ENCODE measurements at regions not wholly inside any gene's neighbourhood (a gene's known extent, or its start where the extent isn't known, plus 50 kb on each side); places are given as distances from the start of the nearest gene placed in this dataset.
"Not testable (repeated sequence)": the region's sequence is repeated elsewhere in the genome, so short reads cannot be mapped to it uniquely, and the experiment has no call there.

DNA sequence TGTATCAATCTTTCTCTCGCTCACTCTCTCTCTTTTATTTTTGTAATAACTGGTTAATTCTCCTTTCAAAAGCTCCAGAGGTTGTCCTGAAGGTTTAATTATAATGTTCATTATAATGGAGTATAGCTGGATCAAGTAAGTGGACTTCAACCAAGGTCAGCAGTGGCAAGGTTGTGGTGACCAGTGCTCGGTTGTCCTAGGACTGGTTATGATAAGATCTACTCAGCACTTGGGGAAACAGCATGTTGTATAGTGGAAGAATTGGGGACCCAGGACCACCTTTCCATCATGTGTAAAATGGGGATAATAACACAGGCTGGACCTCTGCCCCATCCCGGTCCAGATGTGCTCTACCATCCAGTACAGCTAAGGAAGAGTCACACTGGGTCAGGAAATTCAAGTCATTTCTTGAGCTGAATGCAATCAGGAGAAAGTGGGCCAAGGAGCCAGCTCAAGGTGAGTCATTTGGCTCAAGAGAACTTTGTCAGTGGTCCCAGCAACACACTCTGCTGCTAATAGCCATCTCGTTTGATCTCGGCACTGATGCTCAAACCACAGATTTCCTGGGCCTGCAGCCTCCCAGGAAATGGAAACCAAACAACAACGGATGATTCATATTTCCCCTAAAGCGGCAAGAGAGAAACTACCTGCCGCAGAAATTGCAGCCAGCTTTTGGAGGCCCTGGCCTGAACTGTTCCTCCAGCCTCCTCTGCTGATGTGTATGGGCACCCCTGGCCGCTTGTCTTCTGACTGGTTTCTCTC lies 123.6 kb upstream of the RBPJ start:
- in situ Hi-C loops (cut with MboI; ENCODE audit: low sequenced_read_pairs), result no loop called here

DNA sequence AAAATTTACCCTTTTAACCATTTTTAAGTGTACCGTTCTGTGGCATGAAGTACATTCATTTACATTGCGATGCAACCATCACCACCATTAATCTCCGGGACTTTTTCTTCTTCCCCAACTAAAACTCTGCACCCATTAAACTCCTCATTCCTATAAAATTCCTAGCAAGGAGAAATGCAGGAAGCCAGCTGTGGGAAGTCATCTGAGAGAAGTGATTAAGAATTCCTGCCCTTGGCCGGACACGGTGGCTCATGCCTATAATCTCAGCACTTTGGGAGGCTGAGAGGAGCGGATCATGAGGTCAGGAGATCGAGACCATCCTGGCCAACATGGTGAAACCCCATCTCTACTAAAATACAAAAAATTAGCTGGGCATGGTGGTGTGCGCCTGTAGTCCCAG lies 121.9 kb upstream of the RBPJ start:
- in situ Hi-C loops (cut with MboI; ENCODE audit: low sequenced_read_pairs), result not testable (repeated sequence)

DNA sequence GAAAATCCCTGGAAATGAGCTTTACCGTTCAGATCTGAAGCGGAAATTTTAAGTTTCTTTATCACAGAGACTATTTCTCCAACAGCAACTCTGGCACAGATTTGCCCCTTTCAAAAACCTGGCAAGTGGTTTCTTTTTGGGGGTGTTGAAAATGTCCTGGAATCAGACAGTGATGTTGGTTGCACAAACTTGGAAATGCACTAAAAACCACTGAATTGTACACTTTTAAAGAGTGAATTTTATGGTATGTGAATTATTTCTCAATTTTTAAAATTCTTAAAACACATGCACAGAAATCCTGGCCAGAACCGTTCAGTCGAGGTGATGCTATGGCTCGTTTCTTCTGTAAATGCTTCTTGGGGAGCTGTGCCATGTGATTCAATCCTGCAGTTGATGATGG lies 121.2 kb upstream of the RBPJ start:
- in situ Hi-C loops (cut with MboI; ENCODE audit: low sequenced_read_pairs), result no loop called here

DNA sequence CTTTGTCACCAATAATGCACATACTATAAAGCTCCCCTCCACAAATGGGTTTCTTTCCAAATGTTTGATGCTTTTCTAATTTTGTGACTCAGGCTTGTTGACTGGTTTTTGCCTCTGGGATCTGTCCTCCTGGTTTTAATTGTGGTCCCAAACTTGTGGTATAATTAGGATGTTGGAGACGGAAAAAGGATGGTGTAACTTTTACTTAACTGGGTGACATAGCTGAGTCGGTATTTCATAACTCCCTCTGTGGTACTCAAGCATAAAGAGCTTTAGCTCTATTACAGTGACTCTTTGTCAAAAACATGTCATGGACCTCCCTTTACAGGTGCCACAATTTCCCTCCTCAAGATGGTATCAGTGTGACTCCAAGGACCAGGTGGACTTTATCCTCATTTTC lies 119.7 kb upstream of the RBPJ start:
- in situ Hi-C loops (cut with MboI; ENCODE audit: low sequenced_read_pairs), result no loop called here

DNA sequence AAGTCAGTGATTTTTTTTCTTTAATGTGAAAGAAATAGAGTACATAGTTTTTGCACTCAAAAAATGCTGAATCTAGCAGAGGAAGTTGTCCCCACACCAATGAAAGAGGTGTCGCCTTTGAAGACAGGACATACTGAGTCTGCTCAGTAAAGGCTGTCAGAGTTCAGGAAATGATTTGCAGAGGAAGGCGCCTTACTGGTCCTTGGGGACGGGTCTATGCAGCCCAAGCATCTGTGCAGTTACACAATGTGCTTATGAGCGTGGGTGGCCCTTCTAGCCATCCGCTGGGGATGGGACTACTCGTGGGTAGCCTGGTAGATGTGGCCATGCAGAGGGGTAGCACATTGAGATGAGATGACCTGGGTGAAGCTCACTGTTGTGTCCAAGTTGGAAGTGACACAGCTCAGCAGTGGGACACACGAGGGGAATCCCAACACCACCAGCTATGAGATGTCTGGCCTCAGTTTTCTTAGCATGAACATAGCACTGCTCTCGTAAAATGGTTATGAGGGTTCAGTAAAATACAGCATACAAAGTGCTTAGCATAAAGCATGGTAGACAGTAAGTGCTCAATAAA lies 116.5 kb upstream of the RBPJ start:
- in situ Hi-C loops (cut with MboI; ENCODE audit: low sequenced_read_pairs), result no loop called here

DNA sequence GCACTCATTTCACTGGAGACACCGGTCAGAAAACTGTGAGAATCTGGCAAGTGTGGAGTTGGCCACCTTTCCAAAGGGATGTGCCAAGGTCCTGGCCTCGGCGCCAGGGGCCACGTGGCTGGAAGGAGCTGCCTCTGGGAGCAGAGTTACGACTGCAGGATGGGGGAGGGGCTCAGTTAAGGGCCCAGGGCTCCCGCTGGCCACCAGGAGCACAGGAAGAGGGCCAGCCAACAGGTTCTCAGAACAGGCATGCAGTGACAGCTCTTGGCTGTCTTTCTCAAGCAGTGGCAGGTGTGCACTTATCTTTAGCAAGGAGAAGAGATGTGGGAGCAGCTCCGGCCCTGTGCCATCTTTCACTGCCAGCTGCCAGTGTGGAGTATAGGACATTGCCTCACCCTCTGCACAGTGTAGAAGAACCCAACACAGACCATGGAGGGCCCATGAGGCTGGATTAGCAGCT lies 115.9 kb upstream of the RBPJ start:
- in situ Hi-C loops (cut with MboI; ENCODE audit: low sequenced_read_pairs), result no loop called here

DNA sequence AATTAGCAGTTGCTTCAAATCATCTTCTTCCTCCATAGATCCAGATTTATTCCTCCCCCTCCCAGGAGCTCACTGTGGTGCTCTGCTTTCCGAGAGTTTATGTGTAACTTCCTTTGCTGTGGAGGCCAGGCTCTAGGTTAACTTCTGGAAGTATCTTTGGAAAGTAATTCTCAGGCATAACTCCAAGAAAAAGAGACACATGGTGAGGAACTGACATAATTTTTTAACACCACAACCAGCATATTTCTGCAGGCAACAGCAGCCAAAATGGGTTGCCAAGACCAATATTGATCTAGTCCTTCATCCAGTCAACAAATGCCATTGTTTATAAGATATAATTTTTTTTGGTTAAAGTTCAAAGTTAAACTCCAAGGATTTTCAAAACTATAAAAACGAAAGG lies 114.5 kb upstream of the RBPJ start:
- in situ Hi-C loops (cut with MboI; ENCODE audit: low sequenced_read_pairs), result no loop called here

DNA sequence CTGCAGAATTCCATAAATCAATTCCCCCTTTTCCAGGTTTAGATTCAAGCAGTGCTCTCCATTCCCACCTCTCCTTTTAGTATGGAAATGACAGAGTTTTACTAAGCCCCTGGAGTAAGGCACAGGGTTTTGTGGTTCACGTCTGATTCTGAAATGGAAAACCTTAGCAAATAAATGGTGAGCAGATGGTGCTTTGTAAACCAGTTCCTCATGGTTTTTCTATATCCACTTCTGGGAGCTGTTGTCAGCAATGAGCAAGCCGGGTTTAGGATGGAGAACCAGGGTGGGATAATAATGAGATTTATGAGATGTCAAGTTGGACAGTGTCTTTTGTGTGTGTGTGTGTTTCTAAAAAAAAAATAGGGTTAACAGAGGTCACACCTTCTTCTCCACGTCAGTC lies 113.8 kb upstream of the RBPJ start:
- in situ Hi-C loops (cut with MboI; ENCODE audit: low sequenced_read_pairs), result no loop called here

DNA sequence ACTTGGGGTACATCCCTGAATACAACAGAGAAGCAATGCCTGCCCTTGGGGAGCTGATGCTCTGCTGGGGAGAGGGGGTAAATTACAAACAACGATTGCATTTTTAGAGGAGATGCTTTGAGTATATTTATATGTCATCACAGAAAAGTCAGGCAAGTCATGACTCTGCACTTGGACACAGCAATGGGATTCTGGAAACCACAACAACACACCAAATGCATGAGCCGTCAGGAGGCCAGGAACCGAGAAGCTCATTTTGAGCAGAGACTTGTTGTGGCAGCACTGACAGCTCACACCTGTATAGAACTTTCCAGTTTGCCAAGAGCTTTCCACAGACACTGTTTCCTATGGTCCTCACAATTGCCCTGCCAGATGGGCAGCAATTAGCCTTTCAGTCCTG lies 113.2 kb upstream of the RBPJ start:
- in situ Hi-C loops (cut with MboI; ENCODE audit: low sequenced_read_pairs), result no loop called here

DNA sequence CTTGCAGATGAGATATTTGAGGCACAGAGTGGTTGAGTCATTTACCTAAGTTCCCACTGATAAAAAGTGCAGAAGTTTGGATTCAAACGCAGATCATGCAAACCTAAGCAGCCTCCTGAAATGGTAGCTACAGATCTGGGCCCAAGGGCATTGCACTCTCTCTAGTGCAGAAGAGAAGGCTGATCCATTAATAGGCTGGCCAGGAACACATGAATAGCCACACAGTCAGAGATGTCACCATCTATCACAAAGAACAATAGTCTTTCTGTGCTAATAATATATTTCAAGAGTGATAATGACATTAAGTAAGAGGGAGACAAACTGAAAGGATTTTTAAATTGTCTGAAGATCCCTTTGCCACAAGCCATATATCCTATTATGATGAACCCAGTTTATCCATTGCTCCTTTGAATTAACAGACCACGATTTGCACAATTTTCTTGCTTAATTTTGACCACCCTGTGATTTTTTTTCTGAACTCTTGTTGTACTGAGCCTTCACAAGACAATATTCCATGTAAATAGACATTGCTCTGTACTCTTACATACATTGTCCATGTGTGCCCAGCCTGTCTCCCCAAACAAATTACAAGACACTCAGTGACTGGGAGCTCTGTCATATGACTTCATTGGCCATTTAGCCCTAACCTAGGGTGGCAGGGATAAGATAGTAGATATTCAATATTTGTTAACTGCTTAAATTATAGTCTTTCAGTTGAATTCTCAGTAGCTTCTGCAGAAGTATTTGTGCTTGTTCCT lies 112.4 kb upstream of the RBPJ start:
- in situ Hi-C loops (cut with MboI; ENCODE audit: low sequenced_read_pairs), result no loop called here

DNA sequence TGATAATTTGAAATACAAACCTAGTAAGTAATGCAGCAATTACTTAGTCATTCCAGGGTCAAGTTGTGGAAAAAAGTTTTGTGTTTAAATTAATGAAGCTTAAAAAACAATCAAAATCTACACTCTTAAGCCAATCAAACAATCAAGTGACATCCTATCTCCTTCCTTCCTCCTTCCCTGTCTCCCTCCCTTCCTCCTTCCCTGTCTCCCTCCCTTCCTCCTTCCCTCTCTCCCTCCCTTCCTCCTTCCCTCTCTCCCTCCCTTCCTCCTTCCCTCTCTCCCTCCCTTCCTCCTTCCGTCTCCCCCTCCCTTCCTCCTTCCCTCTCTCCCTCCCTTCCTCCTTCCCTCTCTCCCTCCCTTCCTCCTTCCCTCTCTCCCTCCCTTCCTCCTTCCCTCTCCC lies 111.4 kb upstream of the RBPJ start:
- in situ Hi-C loops (cut with MboI; ENCODE audit: low sequenced_read_pairs), result not testable (repeated sequence)

DNA sequence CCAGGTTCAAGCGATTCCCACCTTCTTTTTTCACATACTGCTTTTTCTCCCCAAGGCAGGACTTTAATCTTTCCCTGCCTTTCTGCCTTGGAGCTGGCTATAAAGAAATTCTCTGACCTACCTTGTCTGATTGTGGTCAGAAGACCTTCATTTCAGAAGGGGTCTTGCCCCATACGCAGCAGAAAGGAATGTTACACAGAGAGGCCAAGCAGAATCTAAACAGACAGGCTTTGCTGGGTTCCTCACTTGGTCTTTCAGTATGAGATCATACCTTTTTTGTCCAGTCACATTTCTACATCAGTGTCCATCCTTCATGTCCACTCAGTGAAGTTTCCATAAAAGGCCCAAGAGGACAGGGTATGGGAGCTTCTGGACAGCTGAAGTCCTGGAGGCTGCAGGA lies 108.3 kb upstream of the RBPJ start:
- in situ Hi-C loops (cut with MboI; ENCODE audit: low sequenced_read_pairs), result no loop called here

DNA sequence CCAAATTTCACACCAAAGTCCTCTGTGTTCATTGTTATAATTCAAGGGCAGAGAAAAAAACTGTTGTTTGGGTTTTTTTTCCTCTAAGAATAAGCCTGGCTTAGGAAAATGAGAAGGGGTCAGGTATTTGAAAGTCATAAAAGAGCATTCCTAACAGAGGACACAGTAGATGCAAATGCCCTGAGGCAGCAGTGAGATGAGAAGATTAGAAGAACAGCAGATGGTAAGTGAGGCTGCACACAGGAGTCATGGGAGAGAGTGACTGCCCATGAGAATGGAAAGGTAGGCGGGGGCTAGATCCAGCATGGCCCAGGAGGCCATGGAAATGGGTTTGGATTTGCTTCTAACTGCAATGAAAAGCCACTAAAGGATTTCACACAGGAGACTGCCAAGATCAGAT lies 107.5 kb upstream of the RBPJ start:
- in situ Hi-C loops (cut with MboI; ENCODE audit: low sequenced_read_pairs), result no loop called here

DNA sequence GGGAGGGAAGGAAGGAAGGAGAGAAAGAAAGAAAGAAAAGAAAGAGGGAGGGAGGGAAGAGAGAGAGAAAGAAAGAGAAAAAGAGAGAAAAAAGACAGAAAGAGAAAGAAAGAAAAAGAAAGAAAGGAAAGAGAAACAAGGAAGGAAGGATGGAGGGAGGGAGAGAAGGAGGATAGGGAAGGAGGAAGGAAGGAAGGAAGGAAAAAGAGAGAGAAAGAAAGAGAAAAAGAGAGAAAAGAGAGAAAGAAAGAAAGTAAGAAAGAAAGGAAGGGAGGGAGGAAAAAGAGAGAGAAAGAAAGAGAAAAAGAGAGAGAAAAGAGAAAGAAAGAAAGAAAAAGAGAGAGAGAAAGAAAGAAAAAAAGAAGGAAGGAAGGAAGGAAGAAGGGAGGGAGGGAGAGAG lies 105.8 kb upstream of the RBPJ start:
- in situ Hi-C loops (cut with MboI; ENCODE audit: low sequenced_read_pairs), result no loop called here

DNA sequence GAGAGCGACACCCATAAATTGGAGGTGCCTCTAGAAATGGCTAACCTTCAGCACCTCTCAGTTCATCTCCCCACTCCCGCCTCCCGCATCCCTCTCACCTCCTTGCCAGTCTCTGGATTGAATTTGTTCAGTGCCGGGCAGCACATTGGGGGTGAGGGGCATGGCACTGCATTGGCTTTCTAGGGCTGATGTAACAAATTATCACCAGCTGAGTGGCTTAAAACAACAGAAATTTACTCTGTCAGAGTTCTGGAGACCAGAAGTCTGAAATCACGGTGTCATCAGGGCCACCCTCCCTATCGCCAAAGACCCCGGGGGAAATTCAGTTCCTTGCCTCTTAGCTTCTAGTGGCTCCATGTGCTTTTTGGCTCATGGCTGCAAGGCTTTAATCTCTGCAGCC lies 105.1 kb upstream of the RBPJ start:
- in situ Hi-C loops (cut with MboI; ENCODE audit: low sequenced_read_pairs), result no loop called here

DNA sequence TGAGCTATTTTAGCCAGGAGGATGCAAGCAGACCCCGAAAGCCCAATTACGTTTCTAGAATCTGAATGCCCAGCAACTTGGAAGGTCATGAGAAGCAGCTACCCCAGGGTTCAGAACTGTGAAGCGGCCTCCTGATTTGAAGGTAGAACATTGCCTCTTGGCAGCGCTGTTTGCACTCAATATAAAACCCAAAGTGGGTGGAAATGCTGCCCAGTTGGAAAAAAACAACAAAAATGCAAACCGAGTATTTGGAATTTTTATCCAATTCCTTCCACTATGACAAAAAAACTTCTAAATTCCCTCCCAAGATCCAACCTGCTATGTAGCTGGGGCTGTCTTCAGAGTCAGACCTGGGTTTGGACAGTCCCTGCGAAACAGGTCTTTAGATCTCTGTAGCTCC lies 103.3 kb upstream of the RBPJ start:
- in situ Hi-C loops (cut with MboI; ENCODE audit: low sequenced_read_pairs), result no loop called here

DNA sequence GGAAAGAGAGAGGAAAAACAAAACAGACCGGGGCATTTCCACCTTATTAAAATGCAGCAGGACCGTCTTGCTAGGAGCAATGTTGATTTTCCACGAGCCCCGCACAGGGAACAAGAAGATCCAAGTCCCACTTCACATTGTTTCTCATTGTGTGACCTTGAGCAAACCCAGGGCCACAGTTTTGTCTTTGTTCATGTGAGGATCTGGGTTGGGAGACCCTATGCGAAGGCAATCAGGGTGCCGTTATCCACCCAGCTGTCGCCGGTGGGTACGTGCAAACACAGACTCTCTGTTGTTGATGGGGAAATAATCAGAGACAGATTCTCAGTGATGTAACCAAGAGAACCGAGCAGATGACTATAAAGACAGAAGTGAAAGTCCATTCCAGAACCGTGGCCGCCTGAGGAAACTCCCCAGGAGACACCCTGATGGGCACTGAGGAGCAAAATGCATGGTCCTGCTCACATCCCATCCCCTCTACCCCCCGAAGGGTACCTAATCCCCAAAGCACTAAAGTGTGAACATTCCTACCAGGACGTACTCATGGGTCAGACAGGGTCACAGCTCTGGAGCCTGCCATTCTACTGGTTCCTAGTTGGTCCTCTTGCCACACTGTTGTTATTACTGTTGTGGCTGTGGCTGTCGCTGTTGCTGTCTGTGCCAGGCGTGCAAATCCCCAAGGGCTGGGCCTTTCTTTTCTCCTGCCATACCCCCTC lies 102.7 kb upstream of the RBPJ start:
- in situ Hi-C loops (cut with MboI; ENCODE audit: low sequenced_read_pairs), result no loop called here

DNA sequence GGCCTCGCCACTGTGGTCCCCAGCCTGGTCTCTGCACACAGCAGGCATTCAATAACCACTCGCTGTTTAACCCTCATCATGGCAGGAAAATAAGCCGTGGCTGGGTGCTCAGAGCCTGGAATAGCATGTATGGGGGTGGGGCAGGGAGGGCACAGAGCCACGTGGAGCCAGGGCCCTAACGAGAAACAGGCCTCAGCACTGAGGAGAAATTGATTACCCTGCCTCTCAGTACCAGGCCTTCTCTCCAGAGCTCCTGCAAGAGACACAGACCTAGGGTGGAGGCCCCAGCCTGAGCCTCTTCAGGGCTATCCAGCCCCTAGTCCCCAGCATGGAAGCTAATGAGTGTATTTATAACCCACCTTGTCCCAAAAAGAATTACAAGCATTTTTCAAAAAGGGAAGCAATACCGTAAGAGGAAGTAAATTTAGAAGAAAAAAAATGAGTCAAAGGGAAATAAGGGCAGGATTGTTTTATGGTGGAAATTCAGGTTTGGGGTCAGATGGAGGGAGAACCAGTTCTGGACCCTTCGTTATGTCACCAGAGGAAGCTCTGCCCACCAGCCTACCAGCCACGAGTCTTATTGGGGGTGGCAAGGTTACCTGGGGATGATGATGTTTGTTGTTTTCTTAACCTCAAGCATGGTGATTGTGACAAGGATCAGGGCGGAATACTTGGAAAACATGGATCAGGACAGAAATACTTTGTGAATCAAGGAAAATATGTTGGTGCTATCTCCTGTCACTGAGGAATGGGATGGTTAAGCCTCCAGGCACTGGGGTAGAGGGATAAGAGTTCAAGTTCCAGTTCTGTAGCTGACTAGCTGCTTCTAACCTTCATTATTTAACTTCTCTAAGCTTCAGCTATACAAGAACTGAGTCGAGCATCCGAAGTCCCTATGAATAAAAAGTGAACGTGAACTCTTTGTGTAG lies 101.9 kb upstream of the RBPJ start:
- in situ Hi-C loops (cut with MboI; ENCODE audit: low sequenced_read_pairs), result no loop called here

DNA sequence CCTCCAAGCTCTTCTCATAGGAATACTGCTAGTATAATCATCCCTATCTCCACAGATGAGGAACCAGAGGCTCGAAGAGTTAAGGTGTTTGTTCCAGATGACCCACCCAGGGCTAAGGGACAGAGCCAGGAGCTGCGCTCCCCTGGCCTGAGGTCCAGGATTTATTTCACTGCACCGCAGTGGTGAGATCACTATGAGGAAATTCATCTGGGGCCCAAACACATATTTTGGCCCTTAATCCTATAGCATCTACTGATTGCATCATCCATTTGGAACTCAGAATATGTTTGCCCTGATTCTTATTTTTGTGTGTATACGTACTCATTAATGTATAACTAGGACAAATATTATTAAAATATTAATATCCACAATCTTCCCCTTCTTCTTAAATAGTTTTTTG lies 100.1 kb upstream of the RBPJ start:
- in situ Hi-C loops (cut with MboI; ENCODE audit: low sequenced_read_pairs), result no loop called here

DNA sequence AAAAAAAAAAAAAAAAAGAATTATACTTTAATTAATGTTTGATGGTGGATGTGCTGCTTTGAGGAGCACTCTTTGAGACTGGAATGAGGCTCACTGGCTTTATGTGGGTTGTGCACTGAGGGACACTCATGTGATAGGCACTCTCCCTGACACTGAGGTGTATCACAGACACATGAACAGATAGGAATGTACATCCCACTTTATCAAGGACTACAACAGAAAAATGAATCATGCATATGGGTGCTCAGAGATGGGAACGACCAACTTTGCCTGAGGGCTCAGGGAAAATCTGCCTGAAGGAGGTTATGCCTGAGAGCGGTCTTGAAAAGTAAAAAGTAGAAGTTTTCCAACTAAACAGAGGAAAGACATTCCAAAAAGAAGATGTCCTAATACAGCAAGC lies 97.7 kb upstream of the RBPJ start:
- in situ Hi-C loops (cut with MboI; ENCODE audit: low sequenced_read_pairs), result no loop called here

Measured in HL-60/S4 (cell line).